HCT116 (cell line): ENCODE measurements at regions not wholly inside any gene's neighbourhood (a gene's known extent, or its start where the extent isn't known, plus 50 kb on each side); places are given as distances from the start of the nearest gene placed in this dataset.

Experiments used
- ATAC-seq: fragments of 200-7000 bp; cut with Tn5 transposase; 2 replicates; pipeline ENCODE4 v1.9.1; 2020; ENCODE audit warnings: mild to moderate bottlenecking, moderate library complexity
- BruUV-seq: library from RNA; stranded (reverse); fragments of 400-500 nt; replicated peaks from 2 replicates; lab custom pipeline; 2021; lab: Mats Ljungman, UMichigan
- CTCF ChIA-PET: fragments of 300-600 bp; sonication (Branson Sonifier 250); formaldehyde crosslinking; loops from one replicate; lab custom pipeline; 2021; ENCODE audit warnings: antibody characterized with exemption; lab: Charles Lee
- POLR2A ChIA-PET: fragments of 300-600, 350-600 bp; sonication (Branson Sonifier 250); formaldehyde crosslinking; loops from one replicate; lab custom pipeline; 2021; ENCODE audit warnings: antibody characterized with exemption; lab: Charles Lee
- RAD21 ChIA-PET, 2 experiments: fragments of 300-600 bp; sonication (Branson Sonifier 250); formaldehyde crosslinking; loops; one replicate each; lab custom pipeline; 2023; ENCODE audit warnings: low total read pairs in 2 of 2; ENCODE audit not compliant: uncharacterized antibody in 2 of 2, unreplicated experiment in 2 of 2, low non-redundant PET in 1 of 2; lab: Charles Lee
- DNase-seq: peaks from one replicate; pipeline ENCODE4 v3.0.0-alpha.2; 2010; ENCODE audit warnings: low read depth, low spot score
- H2AFZ ChIP-seq: fragments of 200-600 bp; shearing (Covaris generic), sonication (generic); 2 replicates; pipeline ENCODE4 v1.6.1; 2017; ENCODE audit warnings: low read depth, mixed run types, mixed read lengths, antibody characterized with exemption, low read length; ENCODE audit not compliant: poor library complexity, severe bottlenecking
- H3K27ac ChIP-seq: 2 replicates; pipeline ENCODE4 v1.5.1; 2012; ENCODE audit warnings: low read depth, low read length
- H3K27me3 ChIP-seq: fragments of 200-600 bp; sonication (generic); 2 replicates; pipeline ENCODE4 v1.6.1; 2016; ENCODE audit warnings: mixed run types, low read length, mixed read lengths; ENCODE audit not compliant: insufficient read depth
- H3K36me3 ChIP-seq, 2 experiments: fragments of 200-500 bp in 1 of 2; fragments of 200-600 bp in 1 of 2; sonication (Bioruptor generic) in 1 of 2; sonication (generic) in 1 of 2; 2 replicates each; pipeline versions ENCODE4 v1.5.1 to v1.6.1; 2014 to 2016; ENCODE audit warnings: low read length in 2 of 2, inconsistent platforms in 1 of 2, mixed read lengths in 1 of 2, mixed run types in 1 of 2; ENCODE audit not compliant: insufficient read depth in 2 of 2, control insufficient read depth in 1 of 2
- H3K4me1 ChIP-seq, 2 experiments: fragments of 200-600 bp in 1 of 2; sonication (generic) in 1 of 2; 2 replicates each; pipeline versions ENCODE4 v1.5.1 to v1.6.1; 2012 to 2017; ENCODE audit warnings: low read length in 2 of 2, inconsistent platforms in 1 of 2, mild to moderate bottlenecking in 1 of 2, mixed read lengths in 1 of 2, mixed run types in 1 of 2, moderate library complexity in 1 of 2; ENCODE audit not compliant: insufficient read depth in 2 of 2, control insufficient read depth in 1 of 2
- H3K4me2 ChIP-seq: fragments of 200-600 bp; sonication (generic); 2 replicates; pipeline ENCODE4 v1.6.1; 2017; ENCODE audit warnings: mixed run types, low read length, mixed read lengths
- H3K4me3 ChIP-seq, 2 experiments: fragments of 200-600 bp in 1 of 2; sonication (generic) in 1 of 2; replicated peaks in 1 of 2; 2 replicates each; pipeline ENCODE4 v1.5.1; 2011 to 2016; ENCODE audit warnings: low read length in 2 of 2, control low read depth in 1 of 2, low read depth in 1 of 2, mild to moderate bottlenecking in 1 of 2, mixed read lengths in 1 of 2, mixed run types in 1 of 2
- H3K79me2 ChIP-seq: fragments of 200-600 bp; sonication (generic); 2 replicates; pipeline ENCODE4 v1.6.1; 2017; ENCODE audit warnings: mild to moderate bottlenecking, mixed run types, low read length, moderate library complexity, mixed read lengths; ENCODE audit not compliant: insufficient read depth
- H3K9ac ChIP-seq: fragments of 200-600 bp; sonication (generic); 2 replicates; pipeline ENCODE4 v1.6.1; 2016; ENCODE audit warnings: low read length, mixed read lengths
- H3K9me2 ChIP-seq: fragments of 200-600 bp; sonication (generic), shearing (Covaris generic); 2 replicates; pipeline ENCODE4 v1.6.1; 2017; ENCODE audit warnings: mixed run types, mild to moderate bottlenecking, moderate library complexity; ENCODE audit not compliant: insufficient read depth
- H3K9me3 ChIP-seq, 2 experiments: fragments of 200-500 bp in 1 of 2; fragments of 200-600 bp in 1 of 2; sonication (Bioruptor generic) in 1 of 2; sonication (generic) in 1 of 2; 2 replicates each; pipeline ENCODE4 v1.6.1; 2014 to 2017; ENCODE audit warnings: low read length in 2 of 2, mixed read lengths in 2 of 2, inconsistent platforms in 1 of 2, low read depth in 1 of 2, mild to moderate bottlenecking in 1 of 2, mixed run types in 1 of 2, moderate library complexity in 1 of 2; ENCODE audit not compliant: control insufficient read depth in 1 of 2, insufficient read depth in 1 of 2
- H4K20me1 ChIP-seq: fragments of 200-600 bp; sonication (generic), shearing (Covaris generic); 2 replicates; pipeline ENCODE4 v1.6.1; 2017; ENCODE audit warnings: mixed run types, mild to moderate bottlenecking, moderate library complexity; ENCODE audit not compliant: insufficient read depth
- EGR1 ChIP-seq: IDR thresholded peaks from 2 replicates; pipeline ENCODE4 v1.6.1; 2012; ENCODE audit warnings: low read depth
- ELF1 ChIP-seq: IDR thresholded peaks from 2 replicates; pipeline ENCODE4 v1.6.1; 2012; ENCODE audit warnings: low read depth, borderline replicate concordance
- EZH2 ChIP-seq: fragments of 200-600 bp; sonication (generic); IDR thresholded peaks from 2 replicates; pipeline ENCODE4 v1.6.1; 2017; ENCODE audit warnings: antibody characterized with exemption, mixed run types
- EZH2phosphoT487 ChIP-seq: fragments of 200-600 bp; IDR thresholded peaks from 2 replicates; pipeline ENCODE4 v1.6.1; 2018; ENCODE audit warnings: antibody characterized with exemption, borderline replicate concordance
- FOSL1 ChIP-seq: IDR thresholded peaks from 2 replicates; pipeline ENCODE4 v1.6.1; 2012; ENCODE audit warnings: low read depth
- JUND ChIP-seq: IDR thresholded peaks from 2 replicates; pipeline ENCODE4 v1.6.1; 2012
- POLR2A ChIP-seq: IDR thresholded peaks from 2 replicates; pipeline ENCODE4 v1.7.0; 2011; ENCODE audit warnings: borderline replicate concordance; ENCODE audit not compliant: insufficient read depth, insufficient read length; ENCODE audit errors: extremely low read depth
- POLR2AphosphoS5 ChIP-seq: IDR thresholded peaks from 2 replicates; pipeline ENCODE4 v1.6.1; 2011; ENCODE audit warnings: mild to moderate bottlenecking, low read depth, low read length, moderate library complexity
- RAD21 ChIP-seq: IDR thresholded peaks from 2 replicates; pipeline ENCODE4 v1.6.1; 2012; ENCODE audit warnings: low read depth, mild to moderate bottlenecking
- SIN3A ChIP-seq: IDR thresholded peaks from 2 replicates; pipeline ENCODE4 v1.6.1; 2012; ENCODE audit warnings: low read depth
- SRF ChIP-seq: IDR thresholded peaks from 2 replicates; pipeline ENCODE4 v1.6.1; 2012; ENCODE audit warnings: low read depth
- TCF7L2 ChIP-seq: IDR thresholded peaks from 2 replicates; pipeline ENCODE4 v1.7.0; 2011; ENCODE audit warnings: borderline replicate concordance, inconsistent platforms; ENCODE audit not compliant: insufficient read depth, insufficient read length; ENCODE audit errors: extremely low read depth
- YY1 ChIP-seq: IDR thresholded peaks from 2 replicates; pipeline ENCODE4 v1.6.1; 2011; ENCODE audit warnings: low read length, low read depth, moderate library complexity, mild to moderate bottlenecking; ENCODE audit not compliant: insufficient replicate concordance; ENCODE audit errors: extremely low read depth
- ZFX ChIP-seq: fragments of 450-650 bp; IDR thresholded peaks from 2 replicates; pipeline ENCODE4 v1.6.1; 2017
- ZNF274 ChIP-seq: fragments of 200-500 bp; sonication (Bioruptor generic); IDR thresholded peaks from 2 replicates; pipeline ENCODE4 v1.6.1; 2014; ENCODE audit warnings: mild to moderate bottlenecking, low read depth, low read length, inconsistent platforms
- intact Hi-C: fragments of 100-400 bp; cut with micrococcal nuclease; formaldehyde crosslinking; loops from 2 replicates; pipeline ENCODE4 v1.10.0; 2022
- TF ChIP-seq, protein P1 (sequence below): IDR thresholded peaks from 2 replicates; pipeline ENCODE4 v1.6.1; 2012; ENCODE audit warnings: low read depth
- TF ChIP-seq, protein P2 (sequence below): IDR thresholded peaks from 2 replicates; pipeline ENCODE4 v1.6.1; 2012
- TF ChIP-seq, protein P3 (sequence below), 3 experiments: fragments of 200-600 bp in 1 of 3; sonication (generic) in 1 of 3; IDR thresholded peaks in 2 of 3; conservative IDR thresholded peaks in 1 of 3; 2 replicates each; pipeline ENCODE4 v1.5.1; 2012 to 2017; ENCODE audit warnings: low read depth in 2 of 3, low read length in 2 of 3, antibody characterized with exemption in 1 of 3, borderline replicate concordance in 1 of 3, control low read depth in 1 of 3, mild to moderate bottlenecking in 1 of 3, mixed read lengths in 1 of 3, mixed run types in 1 of 3, moderate library complexity in 1 of 3; ENCODE audit not compliant: insufficient read depth in 1 of 3

DNA sequence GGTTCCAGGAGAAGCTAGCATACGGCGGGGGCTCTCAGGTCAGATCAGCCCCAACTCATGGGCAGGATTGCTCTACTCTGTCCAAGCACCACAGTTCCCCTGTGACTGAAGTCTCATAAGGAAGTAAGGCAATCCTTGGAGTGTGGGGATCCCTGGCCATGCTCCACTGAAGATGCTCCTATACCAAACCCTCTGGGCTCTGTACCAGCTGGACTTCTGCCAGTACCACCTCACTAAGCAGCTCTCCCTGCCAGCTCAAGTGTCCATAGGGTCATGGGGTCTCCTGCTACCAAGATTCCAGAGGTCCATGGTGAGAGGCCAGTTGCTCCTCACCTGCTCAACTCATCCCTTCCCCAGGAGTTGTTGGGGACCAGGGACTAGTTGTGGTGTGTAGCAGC, 355.7 kb upstream of the STEAP1 start:
- ATAC-seq (no peak), DNase-seq (no peak)
- Histone ChIP-seq H3K4me2 (no peak overlapping the region), H3K4me1 (no peaks in the 10 kb centered on the region), H2AFZ (no peak overlapping the region), H3K79me2 (no peaks in the 10 kb centered on the region), H3K9me3 (no peaks in the 10 kb centered on the region), H3K9me2 (no peaks in the 10 kb centered on the region), H3K27me3 (no peaks in the 10 kb centered on the region), H3K9ac (no peak overlapping the region), H3K4me3 (no peak overlapping the region), H3K36me3 (no peaks in the 10 kb centered on the region)
- RAD21 ChIA-PET: no interaction called here
- CTCF ChIA-PET: no interaction called here
- POLR2A ChIA-PET: no interaction called here
- BruUV-seq: no TSS peak
- no peak for TF ChIP-seq YY1
- no peak for TF ChIP-seq EZH2phosphoT487
- TF ChIP-seq POLR2A: no peak
- no peak for TF ChIP-seq JUND
- no peak for TF ChIP-seq RAD21
- no peak for TF ChIP-seq ELF1
- no peak for TF ChIP-seq FOSL1
- no peak for TF ChIP-seq TCF7L2
- TF ChIP-seq, protein P1, sequence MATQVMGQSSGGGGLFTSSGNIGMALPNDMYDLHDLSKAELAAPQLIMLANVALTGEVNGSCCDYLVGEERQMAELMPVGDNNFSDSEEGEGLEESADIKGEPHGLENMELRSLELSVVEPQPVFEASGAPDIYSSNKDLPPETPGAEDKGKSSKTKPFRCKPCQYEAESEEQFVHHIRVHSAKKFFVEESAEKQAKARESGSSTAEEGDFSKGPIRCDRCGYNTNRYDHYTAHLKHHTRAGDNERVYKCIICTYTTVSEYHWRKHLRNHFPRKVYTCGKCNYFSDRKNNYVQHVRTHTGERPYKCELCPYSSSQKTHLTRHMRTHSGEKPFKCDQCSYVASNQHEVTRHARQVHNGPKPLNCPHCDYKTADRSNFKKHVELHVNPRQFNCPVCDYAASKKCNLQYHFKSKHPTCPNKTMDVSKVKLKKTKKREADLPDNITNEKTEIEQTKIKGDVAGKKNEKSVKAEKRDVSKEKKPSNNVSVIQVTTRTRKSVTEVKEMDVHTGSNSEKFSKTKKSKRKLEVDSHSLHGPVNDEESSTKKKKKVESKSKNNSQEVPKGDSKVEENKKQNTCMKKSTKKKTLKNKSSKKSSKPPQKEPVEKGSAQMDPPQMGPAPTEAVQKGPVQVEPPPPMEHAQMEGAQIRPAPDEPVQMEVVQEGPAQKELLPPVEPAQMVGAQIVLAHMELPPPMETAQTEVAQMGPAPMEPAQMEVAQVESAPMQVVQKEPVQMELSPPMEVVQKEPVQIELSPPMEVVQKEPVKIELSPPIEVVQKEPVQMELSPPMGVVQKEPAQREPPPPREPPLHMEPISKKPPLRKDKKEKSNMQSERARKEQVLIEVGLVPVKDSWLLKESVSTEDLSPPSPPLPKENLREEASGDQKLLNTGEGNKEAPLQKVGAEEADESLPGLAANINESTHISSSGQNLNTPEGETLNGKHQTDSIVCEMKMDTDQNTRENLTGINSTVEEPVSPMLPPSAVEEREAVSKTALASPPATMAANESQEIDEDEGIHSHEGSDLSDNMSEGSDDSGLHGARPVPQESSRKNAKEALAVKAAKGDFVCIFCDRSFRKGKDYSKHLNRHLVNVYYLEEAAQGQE: no peak
- TF ChIP-seq, protein P2, sequence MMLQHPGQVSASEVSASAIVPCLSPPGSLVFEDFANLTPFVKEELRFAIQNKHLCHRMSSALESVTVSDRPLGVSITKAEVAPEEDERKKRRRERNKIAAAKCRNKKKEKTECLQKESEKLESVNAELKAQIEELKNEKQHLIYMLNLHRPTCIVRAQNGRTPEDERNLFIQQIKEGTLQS: no peak
- TF ChIP-seq SIN3A: no peak
- no peak for TF ChIP-seq EZH2
- no peak for TF ChIP-seq ZNF274
- TF ChIP-seq, protein P3, sequence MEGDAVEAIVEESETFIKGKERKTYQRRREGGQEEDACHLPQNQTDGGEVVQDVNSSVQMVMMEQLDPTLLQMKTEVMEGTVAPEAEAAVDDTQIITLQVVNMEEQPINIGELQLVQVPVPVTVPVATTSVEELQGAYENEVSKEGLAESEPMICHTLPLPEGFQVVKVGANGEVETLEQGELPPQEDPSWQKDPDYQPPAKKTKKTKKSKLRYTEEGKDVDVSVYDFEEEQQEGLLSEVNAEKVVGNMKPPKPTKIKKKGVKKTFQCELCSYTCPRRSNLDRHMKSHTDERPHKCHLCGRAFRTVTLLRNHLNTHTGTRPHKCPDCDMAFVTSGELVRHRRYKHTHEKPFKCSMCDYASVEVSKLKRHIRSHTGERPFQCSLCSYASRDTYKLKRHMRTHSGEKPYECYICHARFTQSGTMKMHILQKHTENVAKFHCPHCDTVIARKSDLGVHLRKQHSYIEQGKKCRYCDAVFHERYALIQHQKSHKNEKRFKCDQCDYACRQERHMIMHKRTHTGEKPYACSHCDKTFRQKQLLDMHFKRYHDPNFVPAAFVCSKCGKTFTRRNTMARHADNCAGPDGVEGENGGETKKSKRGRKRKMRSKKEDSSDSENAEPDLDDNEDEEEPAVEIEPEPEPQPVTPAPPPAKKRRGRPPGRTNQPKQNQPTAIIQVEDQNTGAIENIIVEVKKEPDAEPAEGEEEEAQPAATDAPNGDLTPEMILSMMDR (IDR thresholded peaks at IDR 0.05 in 2 of 3, conservative IDR thresholded peaks at IDR 0.05 in 1 of 3; ENCODE audit: borderline replicate concordance in 1 of 3, insufficient read depth in 1 of 3, low read depth in 2 of 3, low read length in 2 of 3): no peak
- no peak for TF ChIP-seq ZFX
- no peak for TF ChIP-seq POLR2AphosphoS5
- TF ChIP-seq EGR1: no peak
- TF ChIP-seq SRF: no peak
- TF ChIP-seq, all 23 proteins: peak for 0
- no peaks in the 10 kb centered on the region for H4K20me1 ChIP-seq
- H3K27ac ChIP-seq: no peak overlapping the region
- intact Hi-C loops: no loop called here
